ENCODE measurements at regions not wholly inside any gene's neighbourhood (a gene's known extent, or its start where the extent isn't known, plus 50 kb on each side); places are given as distances from the start of the nearest gene placed in this dataset.

DNA sequence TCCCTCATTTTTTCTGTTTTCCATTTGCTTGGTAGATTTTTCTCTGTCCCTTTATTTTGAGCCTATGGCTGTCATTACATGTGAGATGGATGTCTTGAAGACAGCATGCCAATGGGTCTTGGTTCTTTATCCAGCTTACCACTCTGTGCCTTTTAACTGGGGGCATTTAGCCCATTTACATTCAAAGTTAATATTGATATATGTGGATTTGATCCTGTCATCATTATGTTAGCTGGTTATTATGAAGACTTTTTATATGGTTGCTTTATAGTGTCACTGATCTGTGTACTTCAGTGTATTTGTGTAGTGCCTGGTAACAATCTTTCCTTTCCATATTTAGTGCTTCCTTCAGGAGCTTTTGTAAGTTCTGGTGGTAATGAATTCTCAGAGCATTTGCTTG is 89.3 kb upstream of the UNC5B start:
- Mint-ChIP-seq H3K4me3 (no peak overlapping the region), H3K4me1 (peaks cover 8% of the 10 kb centered on the region), H3K36me3 (ENCODE audit: low read depth) (peaks cover 9% of the 10 kb centered on the region), H3K9me3 (peaks cover 24% of the 10 kb centered on the region), H3K27me3 (ENCODE audit: low read depth) (peaks cover 36% of the 10 kb centered on the region), H3K27ac (ENCODE audit: unreplicated experiment) (no peak overlapping the region)
- no peak for DNase-seq (ENCODE audit: low read depth, low spot score)
- TF ChIP-seq, protein P1, sequence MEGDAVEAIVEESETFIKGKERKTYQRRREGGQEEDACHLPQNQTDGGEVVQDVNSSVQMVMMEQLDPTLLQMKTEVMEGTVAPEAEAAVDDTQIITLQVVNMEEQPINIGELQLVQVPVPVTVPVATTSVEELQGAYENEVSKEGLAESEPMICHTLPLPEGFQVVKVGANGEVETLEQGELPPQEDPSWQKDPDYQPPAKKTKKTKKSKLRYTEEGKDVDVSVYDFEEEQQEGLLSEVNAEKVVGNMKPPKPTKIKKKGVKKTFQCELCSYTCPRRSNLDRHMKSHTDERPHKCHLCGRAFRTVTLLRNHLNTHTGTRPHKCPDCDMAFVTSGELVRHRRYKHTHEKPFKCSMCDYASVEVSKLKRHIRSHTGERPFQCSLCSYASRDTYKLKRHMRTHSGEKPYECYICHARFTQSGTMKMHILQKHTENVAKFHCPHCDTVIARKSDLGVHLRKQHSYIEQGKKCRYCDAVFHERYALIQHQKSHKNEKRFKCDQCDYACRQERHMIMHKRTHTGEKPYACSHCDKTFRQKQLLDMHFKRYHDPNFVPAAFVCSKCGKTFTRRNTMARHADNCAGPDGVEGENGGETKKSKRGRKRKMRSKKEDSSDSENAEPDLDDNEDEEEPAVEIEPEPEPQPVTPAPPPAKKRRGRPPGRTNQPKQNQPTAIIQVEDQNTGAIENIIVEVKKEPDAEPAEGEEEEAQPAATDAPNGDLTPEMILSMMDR (conservative IDR thresholded peaks at IDR 0.05): no peak

DNA sequence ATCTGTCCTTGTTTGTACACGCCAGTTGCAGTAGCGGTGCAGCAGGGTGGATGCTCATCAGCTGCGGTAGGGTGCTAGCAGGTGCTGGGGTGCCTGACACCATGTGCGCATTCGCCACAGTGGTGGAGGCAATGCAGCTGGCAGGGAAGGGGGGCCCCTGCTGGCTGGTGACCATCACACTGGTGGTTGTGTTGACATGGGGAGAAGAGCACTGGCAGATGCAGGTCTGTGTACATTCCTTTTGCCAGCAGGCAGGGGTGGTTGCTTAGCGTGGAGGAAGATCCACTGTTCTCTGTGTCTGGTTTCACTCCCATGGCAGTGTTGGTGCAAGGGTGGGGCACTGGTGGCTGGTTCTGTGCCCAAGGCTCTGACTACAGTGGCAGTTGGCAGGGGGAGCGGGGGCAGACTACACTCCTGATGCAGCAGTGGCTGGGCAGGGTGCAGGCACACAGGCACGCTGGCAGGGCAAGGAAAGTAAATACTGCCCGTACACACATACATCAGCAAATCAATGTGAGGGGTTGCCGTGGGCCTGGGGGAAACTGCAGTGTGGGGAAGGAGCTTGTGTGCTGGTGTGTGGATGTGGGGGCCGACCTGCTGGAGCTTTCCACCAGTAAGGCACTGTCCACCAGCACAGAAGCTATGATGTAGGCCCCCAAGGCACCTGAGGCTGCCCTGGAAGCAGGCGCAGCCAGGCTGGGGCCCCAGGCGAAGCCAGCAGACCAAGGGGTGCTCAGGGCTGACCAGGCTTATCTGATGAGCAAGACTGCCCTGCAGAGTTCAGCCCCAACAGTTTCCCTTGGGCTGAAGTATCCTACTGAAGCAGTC is 87.2 kb upstream of the UNC5B start:
- TF ChIP-seq, protein P1 (conservative IDR thresholded peaks at IDR 0.05): no peak
- H3K4me3 Mint-ChIP-seq: no peak overlapping the region
- H3K27me3 Mint-ChIP-seq (ENCODE audit: low read depth): peaks cover 35% of the 10 kb centered on the region
- H3K36me3 Mint-ChIP-seq (ENCODE audit: low read depth): peaks cover 7% of the 10 kb centered on the region
- H3K9me3 Mint-ChIP-seq: peaks cover 18% of the 10 kb centered on the region
- H3K4me1 Mint-ChIP-seq: peaks cover 15% of the 10 kb centered on the region
- no peak for DNase-seq (ENCODE audit: low read depth, low spot score)
- no peak overlapping the region for H3K27ac Mint-ChIP-seq (ENCODE audit: unreplicated experiment)

DNA sequence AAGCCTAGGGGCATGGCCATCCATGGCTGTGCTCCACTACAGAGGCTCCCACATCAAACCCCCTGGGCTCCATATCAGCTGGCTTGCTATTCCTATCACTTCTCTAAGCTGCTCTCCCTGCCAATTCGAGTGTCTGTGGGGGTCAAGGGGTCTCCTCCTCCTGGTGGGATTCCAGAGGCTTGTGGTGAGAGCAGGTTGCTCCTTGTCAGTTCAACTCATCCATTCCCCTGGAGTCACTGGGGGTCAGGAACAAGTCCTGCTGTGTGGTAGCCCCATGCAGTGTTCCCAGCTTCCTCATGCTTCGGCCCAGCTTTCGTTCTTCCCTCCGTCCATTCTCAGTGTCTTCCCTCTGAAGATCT is 86.6 kb upstream of the UNC5B start:
- Mint-ChIP-seq H3K4me1 (peaks cover 17% of the 10 kb centered on the region), H3K9me3 (peaks cover 14% of the 10 kb centered on the region), H3K36me3 (ENCODE audit: low read depth) (peaks cover 5% of the 10 kb centered on the region)

DNA sequence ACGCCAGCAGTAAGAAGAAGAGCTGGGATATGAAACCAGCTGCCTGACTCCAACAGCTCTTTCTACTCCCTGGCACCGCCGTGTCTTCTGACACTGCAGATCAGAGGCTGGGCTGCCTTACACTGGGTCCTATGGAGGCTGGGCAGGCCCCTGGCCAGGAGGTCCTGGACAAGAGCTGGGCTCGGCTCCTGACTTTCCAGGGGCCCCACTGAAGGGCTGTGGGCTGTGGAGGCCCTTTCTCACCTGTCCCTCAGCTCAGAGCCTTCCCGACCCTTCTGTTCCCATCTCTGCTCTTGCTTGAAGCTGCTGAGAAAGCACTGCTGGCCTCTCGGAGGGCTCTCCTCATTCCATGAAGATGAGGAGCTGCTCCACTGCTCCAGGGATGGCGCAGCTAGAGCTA is 85.9 kb upstream of the UNC5B start:
- Mint-ChIP-seq H3K27me3 (ENCODE audit: low read depth) (peaks cover 24% of the 10 kb centered on the region), H3K4me1 (peaks cover 22% of the 10 kb centered on the region), H3K9me3 (peaks cover 8% of the 10 kb centered on the region), H3K27ac (ENCODE audit: unreplicated experiment) (no peak overlapping the region), H3K36me3 (ENCODE audit: low read depth) (no peaks in the 10 kb centered on the region), H3K4me3 (no peak overlapping the region)
- no peak for DNase-seq (ENCODE audit: low read depth, low spot score)
- TF ChIP-seq, protein P1 (conservative IDR thresholded peaks at IDR 0.05): no peak

More for the DNA sequence above, 86.6 kb upstream of the UNC5B start:
- TF ChIP-seq, protein P1 (conservative IDR thresholded peaks at IDR 0.05): no peak
- Mint-ChIP-seq H3K27ac (ENCODE audit: unreplicated experiment) (peak overlapping the region; percentile 72), H3K4me3 (no peak overlapping the region), H3K27me3 (ENCODE audit: low read depth) (peaks cover 30% of the 10 kb centered on the region)
- DNase-seq (ENCODE audit: low read depth, low spot score): no peak

DNA sequence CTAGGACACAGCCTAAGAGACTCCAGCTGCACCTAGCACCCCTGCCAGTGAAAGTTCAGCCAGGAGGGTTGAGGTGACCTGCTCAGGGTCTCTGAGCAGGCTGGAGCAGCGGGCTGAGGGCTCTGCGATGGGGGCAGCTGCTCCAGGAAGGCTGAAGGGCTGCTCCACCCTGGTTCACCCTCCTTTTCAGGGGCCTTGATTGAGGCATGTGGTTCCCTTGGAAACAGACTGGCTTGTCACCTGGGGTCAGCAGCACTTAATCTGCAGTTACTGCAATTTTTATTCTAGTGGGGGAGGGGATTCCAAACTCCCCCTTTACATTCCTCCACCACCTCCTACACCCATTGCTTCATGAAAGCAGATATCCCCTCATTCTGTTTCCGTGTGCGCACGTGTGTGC is 85.3 kb upstream of the UNC5B start:
- H3K4me1 Mint-ChIP-seq: peaks cover 22% of the 10 kb centered on the region
- peaks cover 8% of the 10 kb centered on the region for H3K9me3 Mint-ChIP-seq
- no peaks in the 10 kb centered on the region for H3K36me3 Mint-ChIP-seq (ENCODE audit: low read depth)
- H3K27me3 Mint-ChIP-seq (ENCODE audit: low read depth): peaks cover 18% of the 10 kb centered on the region
- H3K4me3 Mint-ChIP-seq: no peak overlapping the region
- H3K27ac Mint-ChIP-seq (ENCODE audit: unreplicated experiment): no peak overlapping the region
- no peak for DNase-seq (ENCODE audit: low read depth, low spot score)
- TF ChIP-seq, protein P1 (conservative IDR thresholded peaks at IDR 0.05): no peak

Data from neural crest cell (in vitro differentiated cells).